OCI-LY1 (cell line): ENCODE measurements at regions not wholly inside any gene's neighbourhood (a gene's known extent, or its start where the extent isn't known, plus 50 kb on each side); places are given as distances from the start of the nearest gene placed in this dataset.

ENCODE experiments used
- H2AFZ ChIP-seq: fragments of 200-600 bp; sonication (generic), shearing (Covaris generic); 2 replicates; pipeline ENCODE4 v1.6.0; 2014; ENCODE audit warnings: antibody characterized with exemption, mild to moderate bottlenecking, low read length
- H3F3A ChIP-seq: fragments of 200-600 bp; sonication (generic), shearing (Covaris generic); 2 replicates; pipeline ENCODE4 v1.6.0; 2014; ENCODE audit warnings: mild to moderate bottlenecking, antibody characterized with exemption, low read length, moderate library complexity; ENCODE audit not compliant: insufficient read depth
- H3K27ac ChIP-seq: fragments of 200-600 bp; sonication (generic); 2 replicates; pipeline ENCODE4 v1.5.1; 2014; ENCODE audit warnings: low read length, mixed run types, mild to moderate bottlenecking, low read depth; ENCODE audit not compliant: poor library complexity, severe bottlenecking
- H3K27me3 ChIP-seq: fragments of 200-600 bp; sonication (generic); 2 replicates; pipeline ENCODE4 v1.6.0; 2014; ENCODE audit warnings: antibody characterized with exemption, mild to moderate bottlenecking, low read length, moderate library complexity; ENCODE audit not compliant: insufficient read depth
- H3K36me3 ChIP-seq: fragments of 200-600 bp; sonication (generic); 2 replicates; pipeline ENCODE4 v1.6.1; 2014; ENCODE audit warnings: mild to moderate bottlenecking, antibody characterized with exemption, low read length, moderate library complexity, mixed read lengths; ENCODE audit not compliant: insufficient read depth
- H3K4me1 ChIP-seq: fragments of 200-600 bp; sonication (generic); 2 replicates; pipeline ENCODE4 v1.5.1; 2014; ENCODE audit warnings: mild to moderate bottlenecking, low read length, moderate library complexity; ENCODE audit not compliant: insufficient read depth, severe bottlenecking
- H3K4me2 ChIP-seq: fragments of 200-600 bp; sonication (generic), shearing (Covaris generic); 2 replicates; pipeline ENCODE4 v1.6.1; 2014; ENCODE audit warnings: low read length
- H3K4me3 ChIP-seq: fragments of 200-600 bp; sonication (generic); 2 replicates; pipeline ENCODE4 v1.5.1; 2014; ENCODE audit warnings: low read length, low read depth, mild to moderate bottlenecking, mixed read lengths; ENCODE audit not compliant: poor library complexity, severe bottlenecking
- H3K79me2 ChIP-seq: fragments of 200-600 bp; shearing (Covaris generic); 2 replicates; pipeline ENCODE4 v1.6.1; 2016; ENCODE audit warnings: mixed run types, low read length, mixed read lengths; ENCODE audit not compliant: insufficient read depth
- H3K9ac ChIP-seq: fragments of 200-600 bp; sonication (generic), shearing (Covaris generic); 2 replicates; pipeline ENCODE4 v1.6.1; 2014; ENCODE audit warnings: mild to moderate bottlenecking, low read length, mixed read lengths
- H3K9me2 ChIP-seq: fragments of 200-600 bp; sonication (generic), shearing (Covaris generic); 2 replicates; pipeline ENCODE4 v1.6.1; 2014; ENCODE audit warnings: low read depth, mild to moderate bottlenecking, low read length, mixed read lengths
- H3K9me3 ChIP-seq: fragments of 200-600 bp; shearing (Covaris generic); 2 replicates; pipeline ENCODE4 v1.6.1; 2014; ENCODE audit warnings: low read length, mixed read lengths
- H4K20me1 ChIP-seq: fragments of 200-600 bp; sonication (generic), shearing (Covaris generic); 2 replicates; pipeline ENCODE4 v1.6.0; 2016; ENCODE audit warnings: mild to moderate bottlenecking, low read length; ENCODE audit not compliant: insufficient read depth
- CTCF ChIP-seq: fragments of 200-600 bp; sonication (generic), shearing (Covaris generic); IDR thresholded peaks from 2 replicates; pipeline ENCODE4 v1.5.1; 2017; ENCODE audit warnings: mild to moderate bottlenecking, antibody characterized with exemption, low read length, moderate library complexity, mixed read lengths
- EZH2 ChIP-seq: fragments of 200-600 bp; sonication (generic), shearing (Covaris generic); IDR thresholded peaks from 2 replicates; pipeline ENCODE4 v1.8.0; 2017; ENCODE audit warnings: borderline replicate concordance, mixed run types, mild to moderate bottlenecking, antibody characterized with exemption, low read length, moderate library complexity, mixed read lengths

GRCh38 chr18:10135302-10135926, 221.6 kb downstream of the VAPA start:
- H3K4me2 ChIP-seq: no peak overlapping the region
- H3K27me3 ChIP-seq: no peaks in the 10 kb centered on the region; the same call in 1 of the 2 replicates
- H3F3A ChIP-seq: no peaks in the 10 kb centered on the region
- no peaks in the 10 kb centered on the region for H3K79me2 ChIP-seq
- no peak overlapping the region for H3K9ac ChIP-seq
- no peak overlapping the region for H2AFZ ChIP-seq
- H3K9me2 ChIP-seq: no peaks in the 10 kb centered on the region
- no peak overlapping the region for H3K27ac ChIP-seq
- no peaks in the 10 kb centered on the region for H3K36me3 ChIP-seq
- no peak overlapping the region for H3K4me3 ChIP-seq
- TF ChIP-seq EZH2 (no peak), CTCF (no peak)
- H4K20me1 ChIP-seq: no peaks in the 10 kb centered on the region
- H3K9me3 ChIP-seq: no peaks in the 10 kb centered on the region
- no peaks in the 10 kb centered on the region for H3K4me1 ChIP-seq

- Histone ChIP-seq H3K4me1 (no peaks in the 10 kb centered on the region), H3K36me3 (no peaks in the 10 kb centered on the region), H4K20me1 (no peaks in the 10 kb centered on the region), H2AFZ (no peak overlapping the region), H3K4me2 (no peak overlapping the region), H3K9me3 (no peaks in the 10 kb centered on the region), H3K79me2 (no peaks in the 10 kb centered on the region), H3K27ac (no peak overlapping the region), H3K9ac (no peak overlapping the region), H3K9me2 (no peaks in the 10 kb centered on the region), H3F3A (no peaks in the 10 kb centered on the region), H3K4me3 (no peak overlapping the region), H3K27me3 (no peaks in the 10 kb centered on the region; the same call in none of the 2 replicates)
- TF ChIP-seq CTCF: no peak
- no peak for TF ChIP-seq EZH2
Measured at GRCh38 chr18:10138719-10139118, 224.9 kb downstream of the VAPA start.

GRCh38 chr18:10139783-10140410, 226.1 kb downstream of the VAPA start:
- Histone ChIP-seq H2AFZ (no peak overlapping the region), H3K27ac (no peak overlapping the region), H3K4me3 (no peak overlapping the region), H3K36me3 (no peaks in the 10 kb centered on the region), H3K9me2 (no peaks in the 10 kb centered on the region), H3K27me3 (no peaks in the 10 kb centered on the region; the same call in none of the 2 replicates), H3K9me3 (no peaks in the 10 kb centered on the region), H4K20me1 (no peaks in the 10 kb centered on the region), H3K4me1 (no peaks in the 10 kb centered on the region), H3F3A (no peaks in the 10 kb centered on the region), H3K9ac (no peak overlapping the region), H3K4me2 (no peak overlapping the region), H3K79me2 (no peaks in the 10 kb centered on the region)
- TF ChIP-seq EZH2 (no peak), CTCF (no peak)
